WTC11 (cell line): ENCODE measurements at regions not wholly inside any gene's neighbourhood (a gene's known extent, or its start where the extent isn't known, plus 50 kb on each side); places are given as distances from the start of the nearest gene placed in this dataset.

ENCODE experiments used
- CTCF ChIP-seq: fragments of 200-600 bp; IDR thresholded peaks from 2 replicates; pipeline ENCODE4 v1.8.0; 2022; ENCODE audit warnings: antibody characterized with exemption
- E2F4 ChIP-seq: sonication (generic); formaldehyde crosslinking; IDR thresholded peaks from 2 replicates; pipeline ENCODE4 v1.8.1; 2022; ENCODE audit warnings: low read depth, mild to moderate bottlenecking, moderate library complexity, missing genetic modification reagents, borderline replicate concordance
- ETV6 ChIP-seq: sonication (generic); formaldehyde crosslinking; IDR thresholded peaks from 2 replicates; pipeline ENCODE4 v1.8.1; 2022; ENCODE audit warnings: mild to moderate bottlenecking, missing genetic modification reagents
- MAX ChIP-seq: sonication (generic); formaldehyde crosslinking; IDR thresholded peaks from 2 replicates; pipeline ENCODE4 v1.8.0; 2022; ENCODE audit warnings: mild to moderate bottlenecking, missing genetic modification reagents
- NR2C2 ChIP-seq: sonication (generic); formaldehyde crosslinking; IDR thresholded peaks from 2 replicates; pipeline ENCODE4 v1.8.0; 2022; ENCODE audit warnings: mild to moderate bottlenecking, missing genetic modification reagents
- PREB ChIP-seq: sonication (generic); formaldehyde crosslinking; IDR thresholded peaks from 2 replicates; pipeline ENCODE4 v1.8.1; 2022; ENCODE audit warnings: mild to moderate bottlenecking, missing genetic modification reagents, moderate library complexity, borderline replicate concordance

- no peak for TF ChIP-seq E2F4 (CRISPR knock-in tag)
- TF ChIP-seq ETV6 (CRISPR knock-in tag), result no peak
- TF ChIP-seq MAX (CRISPR knock-in tag), result no peak
- TF ChIP-seq CTCF, result no peak
- TF ChIP-seq PREB (CRISPR knock-in tag), result no peak
- no peak for TF ChIP-seq NR2C2 (CRISPR knock-in tag)
These were observed 300.7 kb upstream of the DLGAP1 start for GRCh38 chr18:4755848-4756247.
